RWPE2 (cell line): ENCODE measurements at regions not wholly inside any gene's neighbourhood (a gene's known extent, or its start where the extent isn't known, plus 50 kb on each side); places are given as distances from the start of the nearest gene placed in this dataset.

Experiments
- ATAC-seq: fragments of 200-7000 bp; cut with Tn5 transposase; 3 replicates; pipeline ENCODE4 v1.9.1; 2021; ENCODE audit warnings: low read depth
- DNase-seq: peaks from one replicate; pipeline ENCODE4 v3.0.0-alpha.2; 2020; ENCODE audit warnings: low spot score
- H3K27ac ChIP-seq: fragments of 450-650 bp; 2 replicates; pipeline ENCODE4 v1.5.1; 2017; ENCODE audit warnings: mild to moderate bottlenecking; ENCODE audit not compliant: poor library complexity, severe bottlenecking
- H3K27me3 ChIP-seq: fragments of 250-450 bp; sonication (Bioruptor Pico); 2 replicates; pipeline ENCODE4 v1.5.1; 2021; ENCODE audit warnings: mild to moderate bottlenecking, moderate library complexity; ENCODE audit not compliant: insufficient read depth, poor library complexity, severe bottlenecking
- H3K36me3 ChIP-seq: fragments of 250-450 bp; sonication (Bioruptor Pico); 2 replicates; pipeline ENCODE4 v1.5.1; 2020; ENCODE audit warnings: low read depth, mild to moderate bottlenecking, moderate library complexity
- H3K4me1 ChIP-seq: fragments of 250-450 bp; sonication (Bioruptor Pico); 2 replicates; pipeline ENCODE4 v1.5.1; 2021; ENCODE audit warnings: mild to moderate bottlenecking, moderate library complexity; ENCODE audit not compliant: insufficient read depth, poor library complexity, severe bottlenecking
- H3K4me3 ChIP-seq: fragments of 250-450 bp; sonication (Bioruptor Pico); 2 replicates; pipeline ENCODE4 v1.5.1; 2021; ENCODE audit warnings: mild to moderate bottlenecking, moderate library complexity; ENCODE audit not compliant: severe bottlenecking
- H3K9me3 ChIP-seq: fragments of 250-450 bp; sonication (Bioruptor Pico); 2 replicates; pipeline ENCODE4 v1.5.1; 2021; ENCODE audit warnings: mild to moderate bottlenecking, moderate library complexity; ENCODE audit not compliant: severe bottlenecking
- CTCF ChIP-seq: fragments of 450-650 bp; IDR thresholded peaks from one replicate; pipeline ENCODE4 v1.5.1; 2017; ENCODE audit warnings: mild to moderate bottlenecking, moderate library complexity; ENCODE audit not compliant: poor library complexity, severe bottlenecking

- H3K4me3 ChIP-seq = no peak overlapping the region
- H3K9me3 ChIP-seq = no peaks in the 10 kb centered on the region
- ATAC-seq (no peak), DNase-seq (no peak)
- no peaks in the 10 kb centered on the region for H3K27me3 ChIP-seq
- no peaks in the 10 kb centered on the region for H3K36me3 ChIP-seq
- no peak overlapping the region for H3K27ac ChIP-seq
- TF ChIP-seq CTCF = no peak
- H3K4me1 ChIP-seq = no peaks in the 10 kb centered on the region
Observed at GRCh38 chr10:44851881-44852280, 59.3 kb upstream of the TMEM72 start.

GRCh38 chr10:44853148-44853734 lies 57.9 kb upstream of the TMEM72 start:
- Histone ChIP-seq H3K27ac (no peak overlapping the region), H3K4me1 (no peaks in the 10 kb centered on the region), H3K36me3 (no peaks in the 10 kb centered on the region), H3K27me3 (no peaks in the 10 kb centered on the region), H3K4me3 (no peak overlapping the region), H3K9me3 (no peaks in the 10 kb centered on the region)
- DNase-seq (no peak), ATAC-seq (peak; percentile 67; the same call in 2 of the 3 replicates)
- TF ChIP-seq CTCF = peak; percentile 42

- Histone ChIP-seq H3K9me3 (no peaks in the 10 kb centered on the region), H3K27ac (no peak overlapping the region), H3K4me1 (no peaks in the 10 kb centered on the region), H3K4me3 (no peak overlapping the region), H3K36me3 (no peaks in the 10 kb centered on the region), H3K27me3 (no peaks in the 10 kb centered on the region)
- ATAC-seq (no peak), DNase-seq (no peak)
- no peak for TF ChIP-seq CTCF
Observed at GRCh38 chr10:44853796-44854195, 57.3 kb upstream of the TMEM72 start.

- Histone ChIP-seq H3K27me3 (no peaks in the 10 kb centered on the region), H3K36me3 (no peaks in the 10 kb centered on the region), H3K27ac (no peak overlapping the region), H3K9me3 (no peaks in the 10 kb centered on the region), H3K4me1 (no peaks in the 10 kb centered on the region), H3K4me3 (no peak overlapping the region)
- DNase-seq (no peak), ATAC-seq (no peak)
- no peak for TF ChIP-seq CTCF
Observed at GRCh38 chr10:44854693-44855350, 56.3 kb upstream of the TMEM72 start.

- DNase-seq = no peak
- Histone ChIP-seq H3K9me3 (no peaks in the 10 kb centered on the region), H3K4me1 (no peaks in the 10 kb centered on the region), H3K36me3 (no peaks in the 10 kb centered on the region), H3K27ac (no peak overlapping the region), H3K27me3 (no peaks in the 10 kb centered on the region), H3K4me3 (no peak overlapping the region)
- no peak for ATAC-seq
- TF ChIP-seq CTCF = no peak
Observed at GRCh38 chr10:44856696-44857095, 54.4 kb upstream of the TMEM72 start.
